Thyroid gland (tissue), 4 donors: ENCODE measurements at regions not wholly inside any gene's neighbourhood (a gene's known extent, or its start where the extent isn't known, plus 50 kb on each side); places are given as distances from the start of the nearest gene placed in this dataset.
"Not testable (repeated sequence)": the region's sequence is repeated elsewhere in the genome, so short reads cannot be mapped to it uniquely, and the experiment has no call there.

Source experiments
- DNase-seq, 2 donors: peaks; one replicate each; pipeline ENCODE4 v3.0.0-alpha.2; 2019
- H3K27ac ChIP-seq, 3 donors: fragments of 200-600 bp; sonication (generic); 1 replicate in 2 of 3; 2 replicates in 1 of 3; pipeline ENCODE4 v1.5.1; 2016 to 2019; ENCODE audit warnings: mild to moderate bottlenecking in 1 of 3, moderate library complexity in 1 of 3
- H3K27me3 ChIP-seq: fragments of 200-600 bp; sonication (generic); one replicate; pipeline ENCODE4 v1.5.1; 2019
- H3K36me3 ChIP-seq, 2 donors: fragments of 200-600 bp; sonication (generic); one replicate each; pipeline ENCODE4 v1.5.1; 2016 to 2019
- H3K4me1 ChIP-seq, 2 donors: fragments of 200-600 bp; sonication (generic); one replicate each; pipeline ENCODE4 v1.5.1; 2017 to 2019
- H3K4me3 ChIP-seq, 3 donors: fragments of 200-600 bp; sonication (generic); replicated peaks in 1 of 3; 1 replicate in 2 of 3; 2 replicates in 1 of 3; pipeline ENCODE4 v1.5.1; 2016; ENCODE audit warnings: mild to moderate bottlenecking in 1 of 3
- H3K9me3 ChIP-seq: fragments of 200-600 bp; sonication (generic); one replicate; pipeline ENCODE4 v1.5.1; 2017
- POLR2A ChIP-seq, 2 donors: fragments of 450-650 bp; IDR thresholded peaks; one replicate each; pipeline ENCODE4 v1.6.1; 2017; ENCODE audit warnings: antibody characterized with exemption in 2 of 2, mild to moderate bottlenecking in 2 of 2, moderate library complexity in 1 of 2
- WGBS, 2 donors: methylation state at CpG; one replicate each; pipeline ENCODE4 v1.1.5; 2017; 5-methylcytosine and 5-hydroxymethylcytosine counted together
- intact Hi-C: fragments of 100-400 bp; cut with DNase I; formaldehyde crosslinking; loops from one replicate; pipeline ENCODE4 v1.15.1; 2023
- TF ChIP-seq, protein P1 (sequence below), 6 experiments: fragments of 200-600 bp in 3 of 6; fragments of 450-650 bp in 3 of 6; sonication (generic) in 3 of 6; IDR thresholded peaks; one replicate each; pipeline ENCODE4 v1.5.1; 2016 to 2019; ENCODE audit warnings: antibody characterized with exemption in 6 of 6, mild to moderate bottlenecking in 2 of 6, inconsistent platforms in 1 of 6, moderate library complexity in 1 of 6

DNA sequence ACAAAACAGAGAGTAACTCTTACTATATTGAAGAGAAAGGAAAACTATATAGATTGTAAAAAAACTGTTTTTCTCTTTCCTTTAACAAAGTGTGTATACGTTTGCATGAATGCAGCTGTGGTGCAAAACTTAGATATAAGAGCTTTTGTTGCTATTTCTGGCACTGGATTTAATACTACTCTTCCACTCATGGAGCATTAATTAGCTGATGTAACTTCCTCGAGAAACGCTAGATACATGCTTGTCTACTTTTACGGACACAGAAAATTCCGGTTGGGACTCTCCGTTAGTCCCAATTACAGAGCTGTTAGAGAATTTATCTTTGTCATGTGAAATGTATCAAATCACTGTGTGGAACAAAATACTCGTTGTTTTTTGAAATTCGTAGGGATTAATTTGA is 135.5 kb downstream of the ZNF22 start:
- intact Hi-C loops, result no loop called here
- no peaks in the 10 kb centered on the region for H3K36me3 ChIP-seq
- no peak for TF ChIP-seq POLR2A (IDR thresholded peaks at IDR 0.05)
- TF ChIP-seq, protein P1, sequence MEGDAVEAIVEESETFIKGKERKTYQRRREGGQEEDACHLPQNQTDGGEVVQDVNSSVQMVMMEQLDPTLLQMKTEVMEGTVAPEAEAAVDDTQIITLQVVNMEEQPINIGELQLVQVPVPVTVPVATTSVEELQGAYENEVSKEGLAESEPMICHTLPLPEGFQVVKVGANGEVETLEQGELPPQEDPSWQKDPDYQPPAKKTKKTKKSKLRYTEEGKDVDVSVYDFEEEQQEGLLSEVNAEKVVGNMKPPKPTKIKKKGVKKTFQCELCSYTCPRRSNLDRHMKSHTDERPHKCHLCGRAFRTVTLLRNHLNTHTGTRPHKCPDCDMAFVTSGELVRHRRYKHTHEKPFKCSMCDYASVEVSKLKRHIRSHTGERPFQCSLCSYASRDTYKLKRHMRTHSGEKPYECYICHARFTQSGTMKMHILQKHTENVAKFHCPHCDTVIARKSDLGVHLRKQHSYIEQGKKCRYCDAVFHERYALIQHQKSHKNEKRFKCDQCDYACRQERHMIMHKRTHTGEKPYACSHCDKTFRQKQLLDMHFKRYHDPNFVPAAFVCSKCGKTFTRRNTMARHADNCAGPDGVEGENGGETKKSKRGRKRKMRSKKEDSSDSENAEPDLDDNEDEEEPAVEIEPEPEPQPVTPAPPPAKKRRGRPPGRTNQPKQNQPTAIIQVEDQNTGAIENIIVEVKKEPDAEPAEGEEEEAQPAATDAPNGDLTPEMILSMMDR (IDR thresholded peaks at IDR 0.05), result no peak
- no peak for DNase-seq
- no peaks in the 10 kb centered on the region for H3K4me1 ChIP-seq
- no peak overlapping the region for H3K27ac ChIP-seq
- no peaks in the 10 kb centered on the region for H3K9me3 ChIP-seq
- no peak overlapping the region for H3K4me3 ChIP-seq
- H3K27me3 ChIP-seq, result no peaks in the 10 kb centered on the region
- 69 to 73% methylated on average over 8 of the region's 8 CpGs for WGBS, 2 donors

DNA sequence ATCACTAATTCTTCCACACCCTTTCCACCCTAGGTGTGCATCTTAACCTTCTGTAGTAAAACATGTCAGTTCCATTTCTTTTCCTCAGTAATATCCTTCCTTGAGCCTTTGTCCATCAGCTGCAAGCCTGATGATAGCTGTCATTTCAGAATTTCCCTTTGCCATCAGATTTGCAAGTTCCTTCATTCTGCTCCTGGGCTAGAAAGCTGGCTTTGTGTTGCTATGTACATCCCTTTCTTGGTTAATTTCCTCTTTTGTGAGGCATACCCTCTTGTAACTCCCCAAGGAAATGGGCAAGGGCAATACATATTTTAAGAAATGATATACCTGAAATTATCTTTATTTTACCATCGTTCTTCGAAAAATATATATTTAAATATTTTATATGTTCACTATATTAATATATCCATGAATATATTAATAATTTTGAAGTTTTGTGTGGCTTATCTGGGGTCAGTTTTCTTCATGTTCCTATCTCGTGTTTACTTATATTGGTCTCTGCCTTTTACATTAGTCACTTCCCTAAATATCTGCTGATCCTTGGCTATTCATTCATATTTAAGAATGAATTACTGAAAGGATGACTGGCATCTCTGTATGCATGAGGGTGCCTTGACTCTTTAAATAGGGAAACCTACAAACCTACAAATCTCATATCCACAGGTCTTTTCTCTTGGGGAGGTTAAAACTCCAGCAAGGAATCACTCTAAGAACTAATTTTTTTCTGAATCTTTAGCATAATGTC is 143.8 kb downstream of the ZNF22 start:
- H3K9me3 ChIP-seq, result no peaks in the 10 kb centered on the region
- WGBS, 2 donors, result 85 to 92% methylated on average over 3 of the region's 3 CpGs
- DNase-seq, result no peak
- H3K36me3 ChIP-seq, result no peaks in the 10 kb centered on the region
- no peaks in the 10 kb centered on the region for H3K4me1 ChIP-seq
- H3K4me3 ChIP-seq, result no peak overlapping the region
- H3K27me3 ChIP-seq, result no peaks in the 10 kb centered on the region
- H3K27ac ChIP-seq, result no peak overlapping the region
- TF ChIP-seq, protein P1 (IDR thresholded peaks at IDR 0.05), result no peak
- no peak for TF ChIP-seq POLR2A (IDR thresholded peaks at IDR 0.05)
- intact Hi-C loops, result no loop called here

DNA sequence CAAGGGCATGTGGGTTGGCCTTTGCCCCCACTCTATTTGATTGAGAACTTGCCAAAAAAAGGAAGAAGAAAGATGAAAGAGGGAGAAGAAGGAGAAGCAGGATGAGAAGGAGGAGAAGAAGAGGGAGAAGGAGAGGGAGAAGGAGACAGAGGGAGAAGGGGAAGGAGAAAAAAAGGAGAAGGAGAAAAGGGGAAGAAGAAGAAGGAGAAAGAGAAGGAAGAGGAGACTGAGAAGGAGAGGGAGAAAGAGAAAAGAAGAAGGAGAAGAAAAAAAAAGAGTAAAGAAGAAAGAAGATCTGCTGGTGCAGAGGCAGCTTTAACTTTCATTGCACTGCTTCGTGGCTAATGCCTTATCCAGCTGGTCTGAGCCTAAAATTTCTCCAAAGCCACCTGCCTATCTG is 144.4 kb downstream of the ZNF22 start:
- WGBS, 2 donors, result 78 to 84% methylated on average over 1 of the region's 1 CpG
- intact Hi-C loops, H3K27me3 ChIP-seq: not testable (repeated sequence)

DNA sequence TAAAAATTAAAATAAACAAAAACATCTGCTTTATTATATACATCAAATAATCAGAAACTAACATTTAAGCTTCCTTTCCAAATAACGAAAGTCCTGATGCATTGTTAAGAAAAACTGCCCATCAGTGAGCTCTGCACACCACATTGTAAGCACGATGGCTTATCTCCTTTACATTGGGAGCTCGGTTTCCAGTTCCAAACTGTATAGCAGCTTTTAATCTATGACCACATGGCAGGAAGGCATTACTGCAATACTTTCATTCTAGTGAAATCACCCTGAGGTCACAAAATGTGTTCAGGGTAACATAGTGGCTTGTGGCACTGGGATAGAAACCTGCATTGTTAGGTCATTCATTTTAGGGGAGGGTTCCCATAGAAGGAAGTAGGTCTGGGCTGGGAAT is 146.3 kb downstream of the ZNF22 start:
- no peaks in the 10 kb centered on the region for H3K36me3 ChIP-seq

More for the DNA sequence above, 144.4 kb downstream of the ZNF22 start:
- not testable (repeated sequence) for H3K36me3 ChIP-seq, H3K9me3 ChIP-seq, H3K4me1 ChIP-seq, DNase-seq, H3K4me3 ChIP-seq, H3K27ac ChIP-seq

DNA sequence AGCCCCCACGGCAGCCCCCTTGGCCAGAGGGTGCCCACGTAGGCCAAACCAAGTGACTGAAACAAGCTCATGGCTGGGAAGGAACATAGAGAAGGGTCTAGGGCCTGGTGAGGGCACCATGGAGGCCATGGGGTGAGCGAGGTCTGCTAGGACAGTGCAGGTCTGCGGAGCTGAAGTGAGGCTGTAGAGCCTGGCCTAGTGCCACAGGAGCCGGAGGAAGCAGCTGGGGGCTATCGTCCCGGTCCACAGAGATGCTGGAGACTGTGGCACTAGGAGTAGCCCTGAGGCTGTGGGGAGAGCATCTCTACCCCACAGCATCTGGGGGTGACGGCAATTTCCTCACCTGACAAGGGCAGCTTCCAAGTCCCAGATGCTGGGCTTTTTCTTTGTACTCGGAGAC is 150.3 kb downstream of the ZNF22 start:
- H3K36me3 ChIP-seq, result no peaks in the 10 kb centered on the region
- intact Hi-C loops, result no loop called here
- TF ChIP-seq, protein P1 (IDR thresholded peaks at IDR 0.05), result no peak

More for the DNA sequence above, 146.3 kb downstream of the ZNF22 start:
- H3K9me3 ChIP-seq, result no peaks in the 10 kb centered on the region
- no peak overlapping the region for H3K27ac ChIP-seq
- no peak for DNase-seq
- no peaks in the 10 kb centered on the region for H3K4me1 ChIP-seq
- WGBS, 2 donors, result 53 to 60% methylated on average over 3 of the region's 3 CpGs
- no peak for TF ChIP-seq POLR2A (IDR thresholded peaks at IDR 0.05)
- TF ChIP-seq, protein P1 (IDR thresholded peaks at IDR 0.05), result no peak
- no peak overlapping the region for H3K4me3 ChIP-seq
- H3K27me3 ChIP-seq, result no peaks in the 10 kb centered on the region
- intact Hi-C loops, result no loop called here

More for the DNA sequence above, 150.3 kb downstream of the ZNF22 start:
- no peak overlapping the region for H3K4me3 ChIP-seq
- no peak overlapping the region for H3K27ac ChIP-seq
- no peaks in the 10 kb centered on the region for H3K9me3 ChIP-seq
- H3K4me1 ChIP-seq, result no peaks in the 10 kb centered on the region
- DNase-seq, result no peak
- 89 to 95% methylated on average over 9 of the region's 9 CpGs for WGBS, 2 donors
- no peaks in the 10 kb centered on the region for H3K27me3 ChIP-seq
